CD14-positive monocyte (primary cell): ENCODE measurements at regions not wholly inside any gene's neighbourhood (a gene's known extent, or its start where the extent isn't known, plus 50 kb on each side); places are given as distances from the start of the nearest gene placed in this dataset.

Experiments
- DNase-seq, 3 donors: peaks; one replicate each; pipeline ENCODE4 v3.0.0-alpha.2; 2011 to 2022
- H2AFZ ChIP-seq: 2 replicates; pipeline ENCODE4 v1.6.0; 2012; ENCODE audit warnings: mild to moderate bottlenecking, low read depth, low read length, inconsistent platforms; ENCODE audit not compliant: insufficient read depth, poor library complexity, severe bottlenecking
- H3K27ac ChIP-seq, 2 donors: 1 replicate in 1 of 2; 2 replicates in 1 of 2; pipeline ENCODE4 v1.5.1; 2012 to 2013; ENCODE audit warnings: low read length in 2 of 2, control low read depth in 1 of 2, inconsistent platforms in 1 of 2, low read depth in 1 of 2, mild to moderate bottlenecking in 1 of 2
- H3K27me3 ChIP-seq, 2 donors: one replicate each; pipeline versions ENCODE4 v1.6.0 to v1.6.1; 2011 to 2013; ENCODE audit warnings: low read length in 2 of 2; ENCODE audit not compliant: control insufficient read depth in 2 of 2, insufficient read depth in 2 of 2
- H3K36me3 ChIP-seq, 2 donors: replicated peaks in 1 of 2; 1 replicate in 1 of 2; 2 replicates in 1 of 2; pipeline versions ENCODE4 v1.5.1 to v1.6.1; 2012 to 2013; ENCODE audit warnings: low read length in 2 of 2, control low read depth in 1 of 2, inconsistent platforms in 1 of 2, mild to moderate bottlenecking in 1 of 2; ENCODE audit not compliant: insufficient read depth in 2 of 2, control insufficient read depth in 1 of 2
- H3K4me1 ChIP-seq, 2 donors: 1 replicate in 1 of 2; 2 replicates in 1 of 2; pipeline versions ENCODE4 v1.5.1 to v1.6.1; 2012 to 2013; ENCODE audit warnings: low read length in 2 of 2, control low read depth in 1 of 2, inconsistent platforms in 1 of 2, mild to moderate bottlenecking in 1 of 2, moderate library complexity in 1 of 2; ENCODE audit not compliant: insufficient read depth in 2 of 2, control insufficient read depth in 1 of 2
- H3K4me2 ChIP-seq: replicated peaks from 2 replicates; pipeline ENCODE3; 2012; ENCODE audit warnings: low read length, moderate library complexity, mild to moderate bottlenecking; ENCODE audit not compliant: poor library complexity, severe bottlenecking; ENCODE audit errors: extremely low read depth
- H3K4me3 ChIP-seq, 3 experiments: fragments of 200-600 bp in 1 of 3; sonication (generic) in 1 of 3; replicated peaks in 1 of 3; 1 replicate in 2 of 3; 2 replicates in 1 of 3; pipeline ENCODE4 v1.5.1; 2011 to 2013; ENCODE audit warnings: low read length in 3 of 3, mild to moderate bottlenecking in 3 of 3, control low read depth in 2 of 3, low read depth in 2 of 3, inconsistent platforms in 1 of 3, moderate library complexity in 1 of 3
- H3K79me2 ChIP-seq: 2 replicates; pipeline ENCODE4 v1.6.0; 2012; ENCODE audit warnings: mild to moderate bottlenecking, control low read depth, inconsistent platforms, low read length, moderate library complexity; ENCODE audit not compliant: insufficient read depth
- H3K9ac ChIP-seq: 2 replicates; pipeline ENCODE4 v1.6.0; 2017; ENCODE audit warnings: low read length, mild to moderate bottlenecking; ENCODE audit not compliant: insufficient read depth, poor library complexity, severe bottlenecking
- H3K9me3 ChIP-seq, 2 donors: replicated peaks in 1 of 2; 1 replicate in 1 of 2; 2 replicates in 1 of 2; pipeline versions ENCODE4 v1.5.1 to v1.6.1; 2012 to 2013; ENCODE audit warnings: low read length in 2 of 2, control low read depth in 1 of 2; ENCODE audit not compliant: control insufficient read depth in 1 of 2, insufficient read depth in 1 of 2
- H4K20me1 ChIP-seq: 2 replicates; pipeline ENCODE4 v1.6.0; 2012; ENCODE audit warnings: mild to moderate bottlenecking, low read length, control low read depth, moderate library complexity; ENCODE audit not compliant: insufficient read depth
- H3K27ac Mint-ChIP-seq, 7 donors: one replicate each; pipeline ENCODE4 v1.8.0; 2020; ENCODE audit warnings: mild to moderate bottlenecking in 7 of 7, mixed read lengths in 7 of 7, moderate library complexity in 6 of 7, inconsistent platforms in 2 of 7
- H3K27me3 Mint-ChIP-seq, 3 donors: one replicate each; pipeline ENCODE4 v1.8.0; 2021 to 2022; ENCODE audit warnings: low read depth in 3 of 3, mild to moderate bottlenecking in 3 of 3, mixed read lengths in 3 of 3, moderate library complexity in 3 of 3, inconsistent platforms in 1 of 3
- H3K36me3 Mint-ChIP-seq, 2 donors: one replicate each; pipeline ENCODE4 v1.8.0; 2020; ENCODE audit warnings: mixed read lengths in 2 of 2, inconsistent platforms in 1 of 2, mild to moderate bottlenecking in 1 of 2
- H3K4me1 Mint-ChIP-seq: one replicate; pipeline ENCODE4 v1.8.0; 2020; ENCODE audit warnings: mild to moderate bottlenecking, mixed read lengths
- H3K4me3 Mint-ChIP-seq, 2 donors: one replicate each; pipeline ENCODE4 v1.8.0; 2020; ENCODE audit warnings: mild to moderate bottlenecking in 2 of 2, mixed read lengths in 2 of 2, moderate library complexity in 1 of 2
- H3K9me3 Mint-ChIP-seq, 7 donors: one replicate each; pipeline ENCODE4 v1.8.0; 2020 to 2022; ENCODE audit warnings: mixed read lengths in 7 of 7, mild to moderate bottlenecking in 6 of 7, moderate library complexity in 6 of 7, inconsistent platforms in 2 of 7
- CTCF ChIP-seq: fragments of 200-600 bp; IDR thresholded peaks from one replicate; pipeline ENCODE4 v1.8.0; 2022; ENCODE audit warnings: antibody characterized with exemption, mild to moderate bottlenecking
- WGBS: methylation state at CpG from one replicate; pipeline ENCODE4 v1.1.5; 2013; ENCODE audit warnings: missing lambda C conversion rate; ENCODE audit not compliant: insufficient coverage; 5-methylcytosine and 5-hydroxymethylcytosine counted together
- intact Hi-C, 2 donors: fragments of 100-400 bp; cut with micrococcal nuclease; formaldehyde crosslinking; loops; one replicate each; pipeline versions ENCODE4 v1.15.0 to v1.15.1; 2023

GRCh38 chr2:150144546-150145298, 342.7 kb downstream of the RND3 start:
- no peak overlapping the region for H3K9ac ChIP-seq
- H4K20me1 ChIP-seq: no peaks in the 10 kb centered on the region
- DNase-seq: no peak
- no peaks in the 10 kb centered on the region for H3K27me3 Mint-ChIP-seq
- H3K79me2 ChIP-seq: no peaks in the 10 kb centered on the region
- no peak overlapping the region for H3K4me2 ChIP-seq
- H3K4me3 Mint-ChIP-seq: no peak overlapping the region
- no peaks in the 10 kb centered on the region for H3K4me1 ChIP-seq
- no peak for TF ChIP-seq CTCF
- H2AFZ ChIP-seq: no peak overlapping the region
- H3K27ac ChIP-seq: no peak overlapping the region
- H3K36me3 Mint-ChIP-seq: no peaks in the 10 kb centered on the region
- no peak overlapping the region for H3K27ac Mint-ChIP-seq
- peaks cover 5 to 20% (median 14%) of the 10 kb centered on the region in 7 donors for H3K9me3 Mint-ChIP-seq
- no peaks in the 10 kb centered on the region for H3K27me3 ChIP-seq
- no peaks in the 10 kb centered on the region for H3K36me3 ChIP-seq
- intact Hi-C loops: no loop called here
- no peaks in the 10 kb centered on the region for H3K4me1 Mint-ChIP-seq
- no peak overlapping the region for H3K4me3 ChIP-seq
- peaks cover 15 to 32% of the 10 kb centered on the region in 2 donors for H3K9me3 ChIP-seq
- 100% methylated on average over 1 of the region's 2 CpGs for WGBS

GRCh38 chr2:150143087-150143536, 344.4 kb downstream of the RND3 start:
- Histone ChIP-seq H3K27ac (no peak overlapping the region), H3K27me3 (no peaks in the 10 kb centered on the region), H3K9me3 (peaks cover 17 to 26% of the 10 kb centered on the region in 2 donors), H3K9ac (no peak overlapping the region), H3K4me1 (no peaks in the 10 kb centered on the region), H3K4me3 (no peak overlapping the region), H3K4me2 (no peak overlapping the region), H4K20me1 (no peaks in the 10 kb centered on the region), H2AFZ (no peak overlapping the region), H3K36me3 (no peaks in the 10 kb centered on the region), H3K79me2 (no peaks in the 10 kb centered on the region)
- Mint-ChIP-seq H3K9me3 (peaks cover 6 to 17% (median 14%) of the 10 kb centered on the region in 7 donors), H3K27me3 (peaks cover 0 to 1% (median 0%) of the 10 kb centered on the region in 3 donors), H3K4me3 (no peak overlapping the region), H3K36me3 (no peaks in the 10 kb centered on the region), H3K27ac (peak overlapping the region in 1 of 7 donors; percentile 12), H3K4me1 (no peaks in the 10 kb centered on the region)
- no peak for DNase-seq
- intact Hi-C loops: no loop called here
- TF ChIP-seq CTCF: no peak
- 100% methylated on average over 1 of the region's 7 CpGs for WGBS
